Ectodermal cell (in vitro differentiated cells): ENCODE measurements at regions not wholly inside any gene's neighbourhood (a gene's known extent, or its start where the extent isn't known, plus 50 kb on each side); places are given as distances from the start of the nearest gene placed in this dataset.

ENCODE experiments used
- H3K27ac ChIP-seq: 2 replicates; pipeline ENCODE4 v1.7.0; 2013; ENCODE audit warnings: mild to moderate bottlenecking, low read depth, low read length; ENCODE audit not compliant: insufficient read depth, poor library complexity, severe bottlenecking
- H3K27me3 ChIP-seq: 2 replicates; pipeline ENCODE4 v1.7.0; 2013; ENCODE audit warnings: mild to moderate bottlenecking, low read length; ENCODE audit not compliant: insufficient read depth, control insufficient read depth, poor library complexity, severe bottlenecking
- H3K36me3 ChIP-seq: one replicate; pipeline ENCODE4 v1.7.0; 2013; ENCODE audit warnings: low read length; ENCODE audit not compliant: control insufficient read depth, insufficient read depth
- H3K4me1 ChIP-seq: one replicate; pipeline ENCODE4 v1.7.0; 2013; ENCODE audit warnings: low read length; ENCODE audit not compliant: control insufficient read depth, insufficient read depth
- H3K4me3 ChIP-seq: 2 replicates; pipeline ENCODE4 v1.7.0; 2013; ENCODE audit warnings: low read depth, low read length, control low read depth; ENCODE audit not compliant: insufficient read depth
- H3K9me3 ChIP-seq: 2 replicates; pipeline ENCODE4 v1.7.0; 2013; ENCODE audit warnings: mild to moderate bottlenecking, low read length, moderate library complexity; ENCODE audit not compliant: control insufficient read depth
- WGBS, 2 experiments: methylation state at CpG; one replicate each; pipeline ENCODE4 v1.1.7; 2013; ENCODE audit warnings: missing lambda C conversion rate in 2 of 2; 5-methylcytosine and 5-hydroxymethylcytosine counted together

DNA sequence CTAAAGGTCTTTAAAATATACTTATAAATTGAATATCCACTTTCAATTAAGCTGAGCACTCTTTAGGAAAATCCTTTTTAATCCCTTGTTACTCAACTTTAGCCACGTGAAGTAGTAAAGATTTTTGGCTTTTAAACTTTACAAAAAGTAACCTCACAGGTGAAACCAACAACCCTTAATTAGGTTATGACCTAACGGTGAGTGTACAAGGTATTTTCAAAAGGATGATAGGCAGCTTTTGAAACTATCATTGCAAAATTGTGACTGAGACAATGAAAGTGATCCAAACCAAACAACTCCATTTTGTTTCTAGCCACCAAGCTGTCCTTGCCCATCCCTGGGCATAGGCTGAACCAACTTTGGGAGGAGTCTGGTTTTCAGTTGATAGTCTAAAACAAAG, 940.2 kb downstream of the OTOL1 start:
- 22 to 75% methylated on average over 1 to 2 of the region's 2 CpGs for WGBS, 2 experiments
- H3K27ac ChIP-seq, result no peak overlapping the region

DNA sequence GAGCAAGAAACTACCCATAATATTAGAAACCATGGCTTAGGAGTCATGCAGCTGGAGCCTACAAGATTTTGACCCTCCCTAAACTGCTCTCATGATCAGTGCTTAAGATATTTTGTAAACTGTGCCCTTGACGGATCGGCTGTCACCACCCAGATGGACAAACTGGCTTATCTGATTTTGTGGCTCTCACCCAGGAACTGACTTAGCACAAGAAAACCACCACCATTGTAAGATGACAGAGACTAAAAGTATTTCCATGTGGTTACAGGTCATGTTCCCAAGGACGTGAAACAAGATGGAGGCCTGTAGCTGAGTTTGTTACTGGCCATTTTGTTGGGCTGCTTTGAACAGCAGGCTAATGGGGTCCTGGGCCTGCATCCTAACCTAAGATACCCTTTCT, 940.9 kb downstream of the OTOL1 start:
- no peak overlapping the region for H3K27ac ChIP-seq
- H3K27me3 ChIP-seq, result no peaks in the 10 kb centered on the region
- H3K4me1 ChIP-seq, result no peaks in the 10 kb centered on the region
- H3K36me3 ChIP-seq, result no peaks in the 10 kb centered on the region
- WGBS, 2 experiments, result 57 to 69% methylated on average over 3 of the region's 3 CpGs
- H3K9me3 ChIP-seq, result no peaks in the 10 kb centered on the region
- no peak overlapping the region for H3K4me3 ChIP-seq

More for the DNA sequence above, 940.2 kb downstream of the OTOL1 start:
- H3K9me3 ChIP-seq, result no peaks in the 10 kb centered on the region
- H3K4me3 ChIP-seq, result no peak overlapping the region
- no peaks in the 10 kb centered on the region for H3K27me3 ChIP-seq
- H3K36me3 ChIP-seq, result no peaks in the 10 kb centered on the region
- no peaks in the 10 kb centered on the region for H3K4me1 ChIP-seq

DNA sequence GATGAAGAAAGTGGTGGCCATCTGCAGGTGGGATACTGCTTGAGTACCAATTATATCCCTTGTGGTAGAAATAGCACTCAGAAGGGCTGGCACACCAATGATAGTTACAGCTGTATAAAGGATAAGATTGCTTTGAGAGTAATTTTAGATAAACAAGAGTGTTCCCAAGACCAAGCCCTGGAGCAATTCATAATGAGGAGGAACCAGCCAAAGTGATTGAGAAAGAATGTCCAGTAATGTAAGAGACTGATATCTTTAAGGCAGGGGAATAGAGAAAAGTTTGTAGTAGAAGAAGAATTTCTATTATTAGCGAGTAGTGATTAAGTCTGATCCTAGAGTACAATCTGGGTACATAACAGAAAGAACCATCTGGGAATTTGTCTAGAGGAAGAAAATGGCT, 945.1 kb downstream of the OTOL1 start:
- no peaks in the 10 kb centered on the region for H3K4me1 ChIP-seq
- no peaks in the 10 kb centered on the region for H3K9me3 ChIP-seq
- no peaks in the 10 kb centered on the region for H3K36me3 ChIP-seq
- H3K27ac ChIP-seq, result no peak overlapping the region
- WGBS, 2 experiments, result 42 to 53% methylated on average over 1 of the region's 1 CpG
- no peak overlapping the region for H3K4me3 ChIP-seq
- H3K27me3 ChIP-seq, result no peaks in the 10 kb centered on the region

DNA sequence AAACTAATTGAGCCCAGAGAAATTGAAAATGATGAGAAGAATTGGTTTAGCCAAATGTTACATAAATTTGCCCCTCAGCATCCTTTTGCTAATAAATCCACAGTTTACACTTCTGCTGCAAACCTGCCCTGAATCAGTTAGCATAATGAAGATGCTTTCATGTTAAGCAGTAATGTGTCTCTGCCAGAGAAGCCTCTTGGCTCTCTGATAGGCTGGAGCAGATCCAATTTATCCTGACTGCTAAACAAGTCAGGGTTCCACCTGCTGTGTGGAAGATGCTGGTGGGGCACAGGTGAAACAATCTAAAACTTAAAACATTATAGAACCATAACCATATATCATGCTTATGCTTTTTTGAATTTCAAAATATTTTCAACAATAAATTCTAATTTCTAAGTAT, 946.8 kb downstream of the OTOL1 start:
- Histone ChIP-seq H3K27ac (no peak overlapping the region), H3K27me3 (no peaks in the 10 kb centered on the region), H3K4me1 (no peaks in the 10 kb centered on the region), H3K9me3 (no peaks in the 10 kb centered on the region), H3K4me3 (no peak overlapping the region), H3K36me3 (no peaks in the 10 kb centered on the region)

DNA sequence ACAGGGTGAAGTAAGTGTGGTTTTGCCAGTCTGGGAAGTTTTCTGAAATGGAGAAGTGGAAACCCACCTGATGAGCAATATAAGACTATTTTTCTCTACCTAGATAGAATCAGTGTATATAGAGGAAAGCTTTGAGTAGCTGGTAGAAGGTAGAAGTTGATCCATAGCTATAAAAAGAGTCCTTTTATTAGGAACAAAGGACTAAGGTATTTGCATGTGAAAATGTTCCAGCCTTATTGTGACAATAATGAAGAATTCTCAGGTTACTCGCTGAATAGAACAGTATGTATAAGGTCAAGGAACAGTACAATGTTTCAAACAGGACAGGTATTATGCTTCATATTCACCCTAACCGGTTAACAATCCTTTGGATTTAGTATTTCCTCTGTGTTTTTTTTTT, 972.2 kb downstream of the OTOL1 start:
- WGBS, 2 experiments, result 97 to 100% methylated on average over 1 to 2 of the region's 2 CpGs
- Histone ChIP-seq H3K36me3 (no peaks in the 10 kb centered on the region), H3K27me3 (no peaks in the 10 kb centered on the region), H3K27ac (no peak overlapping the region), H3K4me1 (no peaks in the 10 kb centered on the region), H3K9me3 (no peaks in the 10 kb centered on the region), H3K4me3 (no peak overlapping the region)

DNA sequence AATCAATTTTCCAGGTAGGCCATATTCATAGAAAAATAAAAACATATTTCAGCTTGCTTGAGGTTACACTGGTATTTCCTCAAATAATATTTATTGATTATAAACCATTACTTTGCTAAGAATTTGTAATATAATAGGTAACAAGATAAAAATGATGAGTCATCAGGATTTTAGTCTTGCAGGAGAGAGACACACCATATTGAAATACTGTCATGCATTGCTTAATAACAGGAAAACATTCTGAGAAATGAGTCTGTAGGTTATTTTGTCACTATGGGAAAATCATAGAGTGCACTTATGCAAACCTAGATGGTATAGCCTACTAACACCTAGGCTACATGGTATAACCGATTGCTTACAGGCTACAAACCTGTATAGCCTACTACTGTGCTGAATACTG, 990.5 kb downstream of the OTOL1 start:
- Histone ChIP-seq H3K36me3 (no peaks in the 10 kb centered on the region), H3K4me3 (no peak overlapping the region), H3K9me3 (no peaks in the 10 kb centered on the region), H3K4me1 (no peaks in the 10 kb centered on the region), H3K27ac (no peak overlapping the region), H3K27me3 (no peaks in the 10 kb centered on the region)
- WGBS, 2 experiments, result 100% methylated on average over 1 of the region's 1 CpG; no CpG with 5 or more reads in 1 of the 2 experiments

DNA sequence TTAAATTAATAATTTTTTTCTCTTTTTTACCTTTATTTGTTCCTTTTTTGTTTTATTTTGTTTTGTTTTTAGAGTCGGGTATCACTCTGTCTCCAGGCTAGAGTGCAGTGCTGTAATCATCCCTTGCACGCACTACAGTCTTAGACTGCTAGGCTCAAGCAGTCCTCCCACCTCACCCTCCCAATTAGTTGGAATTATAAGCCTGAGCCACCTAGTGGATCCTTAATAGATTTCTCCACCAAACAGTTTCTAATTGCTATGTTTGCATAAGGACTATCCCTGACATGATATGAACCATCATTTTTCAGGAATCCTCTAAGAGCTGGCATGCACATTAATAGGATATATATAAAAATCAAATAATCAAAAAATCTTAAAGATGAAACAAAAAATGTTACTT, 993.2 kb downstream of the OTOL1 start:
- 98% methylated on average over 2 of the region's 2 CpGs for WGBS, 2 experiments
- Histone ChIP-seq H3K36me3 (no peaks in the 10 kb centered on the region), H3K27me3 (no peaks in the 10 kb centered on the region), H3K9me3 (no peaks in the 10 kb centered on the region), H3K4me3 (no peak overlapping the region), H3K4me1 (no peaks in the 10 kb centered on the region), H3K27ac (no peak overlapping the region)

DNA sequence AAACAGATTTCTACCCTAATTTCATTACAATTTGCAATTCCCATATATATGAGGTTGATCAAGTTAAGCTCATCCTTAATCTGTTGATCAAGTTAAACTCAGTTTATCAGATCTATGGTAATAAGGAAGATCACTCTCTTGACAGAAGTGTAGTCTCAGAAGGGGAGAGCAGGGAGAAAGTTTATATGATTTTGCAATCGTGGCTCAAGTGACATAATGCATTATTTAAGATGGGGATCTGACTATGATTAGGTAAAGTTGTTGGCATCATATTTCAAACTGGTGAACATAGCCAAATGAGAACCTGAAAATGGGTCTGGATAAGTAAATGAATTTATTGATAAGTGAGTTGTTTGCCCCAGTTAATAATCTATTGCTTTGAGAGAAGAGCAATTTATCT, 995.3 kb downstream of the OTOL1 start:
- 91 to 97% methylated on average over 1 of the region's 1 CpG for WGBS, 2 experiments
- Histone ChIP-seq H3K4me3 (no peak overlapping the region), H3K27ac (no peak overlapping the region), H3K9me3 (no peaks in the 10 kb centered on the region), H3K36me3 (no peaks in the 10 kb centered on the region), H3K4me1 (no peaks in the 10 kb centered on the region), H3K27me3 (no peaks in the 10 kb centered on the region)

DNA sequence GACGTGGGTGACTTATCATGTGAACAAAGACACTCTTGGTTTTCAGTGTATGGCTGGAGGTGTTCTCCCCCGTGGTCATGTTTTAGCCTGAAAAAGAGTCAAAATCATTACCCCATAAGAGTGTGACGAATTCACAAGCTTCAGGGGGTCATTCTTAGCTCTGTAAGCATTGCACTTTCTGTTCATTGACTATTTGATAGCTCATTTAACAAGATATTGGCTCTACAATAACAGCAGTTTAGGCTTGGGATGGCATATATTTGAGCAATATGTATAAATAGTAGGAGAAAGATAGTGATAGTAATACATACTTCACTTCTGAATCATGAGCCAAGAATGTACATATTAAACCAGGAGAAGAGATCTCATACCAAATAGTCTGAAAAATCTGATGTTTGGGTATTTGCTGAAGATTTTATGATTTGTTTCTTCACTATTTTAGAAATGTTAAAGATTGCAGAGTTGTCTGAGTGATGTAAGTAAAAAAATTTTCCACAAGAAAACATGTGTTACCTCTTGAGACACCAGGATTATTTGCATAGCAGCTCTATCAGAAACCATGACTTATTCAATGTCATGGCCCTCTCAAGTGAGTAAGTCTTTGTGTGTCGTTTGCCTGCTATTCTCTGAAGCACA, 996.0 kb downstream of the OTOL1 start:
- WGBS, 2 experiments, result 88% methylated on average over 4 of the region's 4 CpGs
- Histone ChIP-seq H3K4me1 (no peaks in the 10 kb centered on the region), H3K36me3 (no peaks in the 10 kb centered on the region), H3K27ac (no peak overlapping the region), H3K27me3 (no peaks in the 10 kb centered on the region), H3K4me3 (no peak overlapping the region), H3K9me3 (no peaks in the 10 kb centered on the region)

DNA sequence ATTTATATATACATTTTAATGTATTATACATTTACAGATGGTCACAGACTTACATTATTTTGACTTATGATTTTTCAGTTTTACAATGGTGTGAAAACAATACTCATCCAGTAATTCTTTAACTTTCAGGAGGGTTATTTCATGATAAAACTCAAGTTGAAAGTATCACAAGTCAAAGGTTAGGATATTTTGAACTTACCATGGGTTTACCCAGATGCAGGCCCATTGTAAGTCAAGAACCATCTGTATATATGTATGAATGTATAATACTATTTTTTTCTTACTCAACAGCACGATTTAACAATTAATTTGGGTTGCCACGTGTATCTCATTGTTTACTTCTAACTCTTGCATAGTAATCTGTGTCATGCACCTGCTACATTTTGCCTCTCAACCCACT, 1002.0 kb downstream of the OTOL1 start:
- H3K4me3 ChIP-seq, result no peak overlapping the region
- no peaks in the 10 kb centered on the region for H3K9me3 ChIP-seq
- H3K36me3 ChIP-seq, result no peaks in the 10 kb centered on the region
- WGBS, 2 experiments, result 92 to 93% methylated on average over 2 of the region's 2 CpGs
- no peak overlapping the region for H3K27ac ChIP-seq
- H3K27me3 ChIP-seq, result no peaks in the 10 kb centered on the region
- no peaks in the 10 kb centered on the region for H3K4me1 ChIP-seq

DNA sequence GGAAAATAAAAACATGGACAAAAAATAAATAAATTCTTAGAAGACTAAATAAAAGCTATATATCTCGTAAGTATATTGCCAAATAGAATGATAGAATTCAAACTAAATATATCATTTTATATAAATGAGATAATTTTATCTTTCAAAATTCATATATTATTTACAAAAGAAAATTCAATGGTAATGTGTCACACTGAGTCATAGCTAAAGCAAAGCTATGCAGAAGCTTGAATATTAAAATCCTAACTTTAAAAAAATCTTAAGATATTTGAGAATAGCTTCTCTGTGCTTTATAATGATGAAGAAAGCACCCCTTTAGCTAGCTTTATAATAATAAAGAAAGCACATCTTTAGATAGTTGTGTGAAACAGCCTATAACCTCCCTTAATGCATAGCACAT, 1010.8 kb downstream of the OTOL1 start:
- Histone ChIP-seq H3K4me1 (no peaks in the 10 kb centered on the region), H3K36me3 (no peaks in the 10 kb centered on the region), H3K27ac (no peak overlapping the region), H3K9me3 (no peaks in the 10 kb centered on the region), H3K27me3 (no peaks in the 10 kb centered on the region), H3K4me3 (no peak overlapping the region)
- WGBS, 2 experiments, result no CpG with 5 or more reads among the region's 1 CpG
